Smooth muscle cell (in vitro differentiated cells): ENCODE measurements at regions not wholly inside any gene's neighbourhood (a gene's known extent, or its start where the extent isn't known, plus 50 kb on each side); places are given as distances from the start of the nearest gene placed in this dataset.

ENCODE experiments used
- DNase-seq: peaks from one replicate; lab custom pipeline; 2025; ENCODE audit not compliant: unreplicated experiment; lab: John Stamatoyannopoulos, UW
- H2AFZ ChIP-seq: fragments of 200-600 bp; sonication (generic); 2 replicates; pipeline ENCODE4 v1.6.0; 2016; ENCODE audit warnings: antibody characterized with exemption, low read depth, mild to moderate bottlenecking
- H3F3A ChIP-seq: fragments of 200-600 bp; sonication (generic); 2 replicates; pipeline ENCODE4 v1.6.0; 2017; ENCODE audit warnings: antibody characterized with exemption, low read depth
- H3K27ac ChIP-seq: fragments of 200-600 bp; sonication (generic); 2 replicates; pipeline ENCODE4 v1.5.1; 2016; ENCODE audit warnings: low read depth, mild to moderate bottlenecking
- H3K27me3 ChIP-seq: fragments of 200-600 bp; sonication (generic); 2 replicates; pipeline ENCODE4 v1.6.1; 2016; ENCODE audit warnings: low read depth, mild to moderate bottlenecking
- H3K36me3 ChIP-seq: fragments of 200-600 bp; sonication (generic); 2 replicates; pipeline ENCODE4 v1.5.1; 2016; ENCODE audit warnings: low read depth
- H3K4me1 ChIP-seq: fragments of 200-600 bp; sonication (generic); 2 replicates; pipeline ENCODE4 v1.5.1; 2016; ENCODE audit warnings: low read depth
- H3K4me2 ChIP-seq: fragments of 200-600 bp; sonication (generic); 2 replicates; pipeline ENCODE4 v1.6.0; 2016; ENCODE audit warnings: mild to moderate bottlenecking
- H3K4me3 ChIP-seq: fragments of 200-600 bp; sonication (generic); 2 replicates; pipeline ENCODE4 v1.5.1; 2016; ENCODE audit warnings: mild to moderate bottlenecking
- H3K79me2 ChIP-seq: fragments of 200-600 bp; sonication (generic); 2 replicates; pipeline ENCODE4 v1.6.0; 2016; ENCODE audit warnings: low read depth, mild to moderate bottlenecking
- H3K9ac ChIP-seq: fragments of 200-600 bp; sonication (generic); 2 replicates; pipeline ENCODE4 v1.6.0; 2016; ENCODE audit warnings: low read depth
- H3K9me3 ChIP-seq: fragments of 200-600 bp; sonication (generic); replicated peaks from 2 replicates; pipeline ENCODE4 v1.5.1; 2016; ENCODE audit warnings: low read depth
- H4K20me1 ChIP-seq: fragments of 200-600 bp; sonication (generic); 2 replicates; pipeline ENCODE4 v1.6.0; 2016; ENCODE audit warnings: low read depth
- WGBS: methylation state at CpG from one replicate; pipeline ENCODE4 v1.1.7; 2016; ENCODE audit warnings: low lambda C conversion rate; 5-methylcytosine and 5-hydroxymethylcytosine counted together
- TF ChIP-seq, protein P1 (sequence below): fragments of 200-600 bp; sonication (generic); IDR thresholded peaks from 2 replicates; pipeline ENCODE4 v1.5.1; 2017; ENCODE audit warnings: borderline replicate concordance, mild to moderate bottlenecking, antibody characterized with exemption; ENCODE audit not compliant: insufficient read depth, poor library complexity, severe bottlenecking

DNA sequence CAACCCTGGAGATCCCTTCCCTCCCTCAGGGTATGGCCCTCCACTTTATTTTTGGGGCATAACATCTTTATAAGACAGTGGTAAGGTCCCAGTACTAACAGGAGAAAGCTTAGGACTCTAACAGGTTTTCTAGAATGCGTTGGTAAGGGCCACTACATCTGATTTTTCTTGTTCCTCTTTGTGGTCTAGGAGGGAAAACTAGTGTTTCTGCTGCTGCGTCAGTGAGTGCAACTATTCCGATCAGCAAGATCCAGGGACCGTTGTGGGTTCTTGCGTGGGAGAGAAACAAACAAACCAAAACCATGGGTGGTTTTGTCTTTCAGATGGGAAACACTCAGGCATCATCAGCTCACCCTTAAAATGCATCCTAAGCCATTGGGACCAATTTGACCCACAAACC lies 123.6 kb upstream of the SLC16A7 start:
- Histone ChIP-seq H3K4me1 (no peaks in the 10 kb centered on the region), H3K9ac (no peak overlapping the region), H3K4me2 (no peak overlapping the region), H3K79me2 (no peaks in the 10 kb centered on the region), H3K36me3 (no peaks in the 10 kb centered on the region), H3K27ac (no peak overlapping the region), H4K20me1 (no peaks in the 10 kb centered on the region), H3K9me3 (no peaks in the 10 kb centered on the region), H3K27me3 (no peaks in the 10 kb centered on the region), H3F3A (no peaks in the 10 kb centered on the region), H2AFZ (no peak overlapping the region), H3K4me3 (no peak overlapping the region)
- TF ChIP-seq, protein P1, sequence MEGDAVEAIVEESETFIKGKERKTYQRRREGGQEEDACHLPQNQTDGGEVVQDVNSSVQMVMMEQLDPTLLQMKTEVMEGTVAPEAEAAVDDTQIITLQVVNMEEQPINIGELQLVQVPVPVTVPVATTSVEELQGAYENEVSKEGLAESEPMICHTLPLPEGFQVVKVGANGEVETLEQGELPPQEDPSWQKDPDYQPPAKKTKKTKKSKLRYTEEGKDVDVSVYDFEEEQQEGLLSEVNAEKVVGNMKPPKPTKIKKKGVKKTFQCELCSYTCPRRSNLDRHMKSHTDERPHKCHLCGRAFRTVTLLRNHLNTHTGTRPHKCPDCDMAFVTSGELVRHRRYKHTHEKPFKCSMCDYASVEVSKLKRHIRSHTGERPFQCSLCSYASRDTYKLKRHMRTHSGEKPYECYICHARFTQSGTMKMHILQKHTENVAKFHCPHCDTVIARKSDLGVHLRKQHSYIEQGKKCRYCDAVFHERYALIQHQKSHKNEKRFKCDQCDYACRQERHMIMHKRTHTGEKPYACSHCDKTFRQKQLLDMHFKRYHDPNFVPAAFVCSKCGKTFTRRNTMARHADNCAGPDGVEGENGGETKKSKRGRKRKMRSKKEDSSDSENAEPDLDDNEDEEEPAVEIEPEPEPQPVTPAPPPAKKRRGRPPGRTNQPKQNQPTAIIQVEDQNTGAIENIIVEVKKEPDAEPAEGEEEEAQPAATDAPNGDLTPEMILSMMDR, result no peak
- 82% methylated on average over 5 of the region's 5 CpGs for WGBS
- no peak for DNase-seq

DNA sequence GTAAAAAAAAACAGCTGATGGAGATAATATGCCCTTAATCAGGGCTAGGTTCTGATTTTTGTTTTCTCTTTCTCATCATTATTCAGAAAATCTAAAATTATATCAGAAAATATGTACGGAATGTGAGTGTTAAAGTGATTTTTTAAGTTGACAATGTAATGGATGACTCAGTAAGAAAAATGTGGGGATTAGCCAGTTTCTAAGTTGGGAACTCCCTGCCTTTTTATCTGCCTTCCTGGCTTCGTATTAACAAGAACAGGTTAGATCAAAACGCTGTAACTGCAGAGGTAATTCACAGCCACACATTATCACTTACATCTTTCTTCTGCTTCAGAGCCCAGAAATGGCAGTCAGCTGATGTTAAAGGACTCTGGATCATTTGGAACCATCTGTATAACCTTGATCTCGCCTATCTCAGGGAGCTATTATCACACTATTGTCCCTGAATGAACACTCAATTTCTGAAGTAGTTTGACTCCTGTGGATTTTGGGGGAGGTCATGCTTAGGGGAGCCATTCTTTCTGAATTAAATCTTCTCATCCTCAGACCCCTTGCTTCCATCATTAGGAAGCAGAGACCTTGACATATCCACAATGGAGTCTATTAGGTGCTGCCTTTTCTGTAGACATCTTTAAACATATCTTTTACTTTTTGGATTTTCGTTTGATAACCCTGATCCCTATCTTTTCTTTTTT lies 135.7 kb upstream of the SLC16A7 start:
- Histone ChIP-seq H3K9ac (no peak overlapping the region), H3K79me2 (no peaks in the 10 kb centered on the region), H3K4me1 (no peaks in the 10 kb centered on the region), H3K36me3 (no peaks in the 10 kb centered on the region), H3K27ac (no peak overlapping the region), H4K20me1 (no peaks in the 10 kb centered on the region), H3K4me2 (no peak overlapping the region), H3K9me3 (no peaks in the 10 kb centered on the region), H2AFZ (no peak overlapping the region), H3F3A (no peaks in the 10 kb centered on the region), H3K27me3 (no peaks in the 10 kb centered on the region), H3K4me3 (no peak overlapping the region)
- WGBS, result 59% methylated on average over 5 of the region's 5 CpGs
- DNase-seq, result no peak
- TF ChIP-seq, protein P1, result no peak

DNA sequence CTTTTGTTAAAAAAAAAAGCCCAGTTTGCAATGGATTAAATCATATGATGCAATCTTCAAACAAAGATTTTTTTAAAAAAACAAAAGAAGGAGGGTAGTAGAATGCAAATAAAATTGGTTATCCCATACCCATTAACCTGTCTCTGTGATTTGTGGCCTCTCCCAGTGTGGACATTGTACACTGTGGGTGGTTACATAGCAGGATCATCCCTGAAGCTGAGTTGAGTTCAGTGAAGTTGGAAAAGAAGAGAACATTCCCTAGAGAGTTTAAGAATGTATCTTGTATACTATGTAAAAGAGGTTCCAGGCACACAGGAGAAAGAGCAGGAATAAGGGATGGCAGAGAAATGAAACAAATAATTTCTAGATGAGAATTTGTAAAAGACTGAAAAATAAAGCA lies 142.4 kb upstream of the SLC16A7 start:
- Histone ChIP-seq H3K4me2 (no peak overlapping the region), H3K4me3 (no peak overlapping the region), H3K27me3 (no peaks in the 10 kb centered on the region), H3K4me1 (no peaks in the 10 kb centered on the region), H3K27ac (no peak overlapping the region), H3F3A (no peaks in the 10 kb centered on the region), H3K9ac (no peak overlapping the region), H2AFZ (peak overlapping the region; percentile 1), H3K79me2 (no peaks in the 10 kb centered on the region), H3K36me3 (no peaks in the 10 kb centered on the region), H3K9me3 (no peaks in the 10 kb centered on the region), H4K20me1 (no peaks in the 10 kb centered on the region)
- no peak for DNase-seq
- TF ChIP-seq, protein P1, result no peak

DNA sequence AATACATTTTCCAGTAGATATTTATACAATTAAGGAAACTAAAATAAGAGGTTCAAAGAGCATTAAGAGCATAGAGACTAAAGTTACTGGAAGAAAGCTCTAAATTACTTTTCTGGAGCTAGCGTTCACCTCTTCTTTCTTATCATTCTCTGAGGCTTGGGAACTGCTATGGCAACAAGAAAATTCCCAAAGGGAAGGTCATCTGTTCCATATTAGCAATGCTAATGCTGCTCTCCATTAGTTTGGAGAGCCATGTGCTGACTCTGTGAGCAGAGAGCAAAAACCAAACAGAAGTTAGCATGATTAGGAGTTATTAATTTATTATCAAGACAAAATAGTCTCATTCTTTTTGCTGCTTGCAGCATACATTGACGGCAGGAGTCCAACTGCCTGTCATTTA lies 143.1 kb upstream of the SLC16A7 start:
- Histone ChIP-seq H2AFZ (no peak overlapping the region), H3F3A (no peaks in the 10 kb centered on the region), H3K27me3 (no peaks in the 10 kb centered on the region), H3K79me2 (no peaks in the 10 kb centered on the region), H3K4me2 (peak overlapping the region; percentile 16), H3K4me3 (no peak overlapping the region), H3K36me3 (no peaks in the 10 kb centered on the region), H3K9me3 (no peaks in the 10 kb centered on the region), H3K27ac (peak overlapping the region; percentile 85), H4K20me1 (no peaks in the 10 kb centered on the region), H3K4me1 (no peaks in the 10 kb centered on the region), H3K9ac (peak overlapping the region; percentile 59)
- WGBS, result 49% methylated on average over 2 of the region's 2 CpGs
- DNase-seq, result no peak
- TF ChIP-seq, protein P1, result no peak
